Ectodermal cell (in vitro differentiated cells): ENCODE measurements at regions not wholly inside any gene's neighbourhood (a gene's known extent, or its start where the extent isn't known, plus 50 kb on each side); places are given as distances from the start of the nearest gene placed in this dataset.

Experiments
- H3K27ac ChIP-seq: 2 replicates; pipeline ENCODE4 v1.7.0; 2013; ENCODE audit warnings: mild to moderate bottlenecking, low read depth, low read length; ENCODE audit not compliant: insufficient read depth, poor library complexity, severe bottlenecking
- H3K27me3 ChIP-seq: 2 replicates; pipeline ENCODE4 v1.7.0; 2013; ENCODE audit warnings: mild to moderate bottlenecking, low read length; ENCODE audit not compliant: insufficient read depth, control insufficient read depth, poor library complexity, severe bottlenecking
- H3K36me3 ChIP-seq: one replicate; pipeline ENCODE4 v1.7.0; 2013; ENCODE audit warnings: low read length; ENCODE audit not compliant: control insufficient read depth, insufficient read depth
- H3K4me1 ChIP-seq: one replicate; pipeline ENCODE4 v1.7.0; 2013; ENCODE audit warnings: low read length; ENCODE audit not compliant: control insufficient read depth, insufficient read depth
- H3K4me3 ChIP-seq: 2 replicates; pipeline ENCODE4 v1.7.0; 2013; ENCODE audit warnings: low read depth, low read length, control low read depth; ENCODE audit not compliant: insufficient read depth
- H3K9me3 ChIP-seq: 2 replicates; pipeline ENCODE4 v1.7.0; 2013; ENCODE audit warnings: mild to moderate bottlenecking, low read length, moderate library complexity; ENCODE audit not compliant: control insufficient read depth
- WGBS, 2 experiments: methylation state at CpG; one replicate each; pipeline ENCODE4 v1.1.7; 2013; ENCODE audit warnings: missing lambda C conversion rate in 2 of 2; 5-methylcytosine and 5-hydroxymethylcytosine counted together

- no peak overlapping the region for H3K4me3 ChIP-seq
- H3K27ac ChIP-seq = no peak overlapping the region
- no peaks in the 10 kb centered on the region for H3K4me1 ChIP-seq
- 95 to 96% methylated on average over 9 of the region's 9 CpGs for WGBS, 2 experiments
- no peaks in the 10 kb centered on the region for H3K36me3 ChIP-seq
- no peaks in the 10 kb centered on the region for H3K9me3 ChIP-seq
- H3K27me3 ChIP-seq = no peaks in the 10 kb centered on the region
Observed at GRCh38 chr11:92342034-92342720, 117.6 kb downstream of the FAT3 start.

- H3K27ac ChIP-seq = no peak overlapping the region
- 89 to 92% methylated on average over 3 of the region's 3 CpGs for WGBS, 2 experiments
- no peak overlapping the region for H3K4me3 ChIP-seq
Observed at GRCh38 chr11:92342886-92343285, 118.3 kb downstream of the FAT3 start.

GRCh38 chr11:92346220-92346619 lies 121.6 kb downstream of the FAT3 start:
- WGBS, 2 experiments = 89 to 95% methylated on average over 2 to 4 of the region's 4 CpGs
- Histone ChIP-seq H3K4me3 (no peak overlapping the region), H3K27ac (no peak overlapping the region), H3K36me3 (no peaks in the 10 kb centered on the region), H3K27me3 (no peaks in the 10 kb centered on the region), H3K4me1 (peaks cover 3% of the 10 kb centered on the region), H3K9me3 (no peaks in the 10 kb centered on the region)

More at GRCh38 chr11:92342886-92343285, 118.3 kb downstream of the FAT3 start:
- H3K9me3 ChIP-seq = no peaks in the 10 kb centered on the region
- H3K36me3 ChIP-seq = no peaks in the 10 kb centered on the region
- H3K4me1 ChIP-seq = peaks cover 3% of the 10 kb centered on the region
- H3K27me3 ChIP-seq = no peaks in the 10 kb centered on the region

- Histone ChIP-seq H3K4me3 (no peak overlapping the region), H3K4me1 (peaks cover 3% of the 10 kb centered on the region), H3K27me3 (no peaks in the 10 kb centered on the region), H3K9me3 (no peaks in the 10 kb centered on the region), H3K27ac (no peak overlapping the region), H3K36me3 (no peaks in the 10 kb centered on the region)
- WGBS, 2 experiments = 84 to 86% methylated on average over 1 of the region's 1 CpG
Observed at GRCh38 chr11:92347454-92347853, 122.8 kb downstream of the FAT3 start.

- H3K4me3 ChIP-seq = no peak overlapping the region
- no peaks in the 10 kb centered on the region for H3K27me3 ChIP-seq
- H3K4me1 ChIP-seq = peaks cover 3% of the 10 kb centered on the region
- WGBS, 2 experiments = 80 to 82% methylated on average over 4 of the region's 4 CpGs
- no peak overlapping the region for H3K27ac ChIP-seq
- H3K9me3 ChIP-seq = no peaks in the 10 kb centered on the region
- no peaks in the 10 kb centered on the region for H3K36me3 ChIP-seq
Observed at GRCh38 chr11:92349486-92350156, 125.0 kb downstream of the FAT3 start.

GRCh38 chr11:92357344-92357743 lies 132.7 kb downstream of the FAT3 start:
- Histone ChIP-seq H3K4me3 (no peak overlapping the region), H3K27ac (no peak overlapping the region), H3K9me3 (no peaks in the 10 kb centered on the region), H3K4me1 (no peaks in the 10 kb centered on the region), H3K27me3 (no peaks in the 10 kb centered on the region), H3K36me3 (no peaks in the 10 kb centered on the region)

GRCh38 chr11:92357841-92358240 lies 133.2 kb downstream of the FAT3 start:
- Histone ChIP-seq H3K27ac (no peak overlapping the region), H3K27me3 (no peaks in the 10 kb centered on the region), H3K4me1 (no peaks in the 10 kb centered on the region), H3K9me3 (no peaks in the 10 kb centered on the region), H3K4me3 (no peak overlapping the region), H3K36me3 (no peaks in the 10 kb centered on the region)
- 96 to 100% methylated on average over 1 of the region's 2 CpGs for WGBS, 2 experiments

- Histone ChIP-seq H3K4me1 (no peaks in the 10 kb centered on the region), H3K4me3 (no peak overlapping the region), H3K27ac (no peak overlapping the region), H3K36me3 (no peaks in the 10 kb centered on the region), H3K9me3 (no peaks in the 10 kb centered on the region), H3K27me3 (no peaks in the 10 kb centered on the region)
- 78 to 94% methylated on average over 2 of the region's 2 CpGs for WGBS, 2 experiments
Observed at GRCh38 chr11:92361551-92361950, 136.9 kb downstream of the FAT3 start.

- H3K9me3 ChIP-seq = no peaks in the 10 kb centered on the region
- H3K4me1 ChIP-seq = no peaks in the 10 kb centered on the region
- WGBS, 2 experiments = 60 to 68% methylated on average over 1 of the region's 1 CpG
- H3K4me3 ChIP-seq = no peak overlapping the region
- no peak overlapping the region for H3K27ac ChIP-seq
- no peaks in the 10 kb centered on the region for H3K36me3 ChIP-seq
- H3K27me3 ChIP-seq = no peaks in the 10 kb centered on the region
Observed at GRCh38 chr11:92362989-92363388, 138.4 kb downstream of the FAT3 start.

- no peaks in the 10 kb centered on the region for H3K9me3 ChIP-seq
- H3K27me3 ChIP-seq = no peaks in the 10 kb centered on the region
- H3K4me1 ChIP-seq = no peaks in the 10 kb centered on the region
- no peaks in the 10 kb centered on the region for H3K36me3 ChIP-seq
- H3K4me3 ChIP-seq = no peak overlapping the region
- no peak overlapping the region for H3K27ac ChIP-seq
- 94 to 95% methylated on average over 2 to 4 of the region's 4 CpGs for WGBS, 2 experiments
Observed at GRCh38 chr11:92364177-92364576, 139.6 kb downstream of the FAT3 start.
